DOHH2 (cell line): ENCODE measurements at regions not wholly inside any gene's neighbourhood (a gene's known extent, or its start where the extent isn't known, plus 50 kb on each side); places are given as distances from the start of the nearest gene placed in this dataset.

Source experiments
- CTCF ChIP-seq: fragments of 200-600 bp; sonication (generic); IDR thresholded peaks from one replicate; pipeline ENCODE4 v1.5.1; 2014; ENCODE audit warnings: antibody characterized with exemption, mild to moderate bottlenecking, low read depth, low read length; ENCODE audit not compliant: poor library complexity, severe bottlenecking
- EZH2phosphoT487 ChIP-seq: fragments of 200-600 bp; sonication (generic); IDR thresholded peaks from 2 replicates; pipeline ENCODE4 v1.6.1; 2017; ENCODE audit warnings: borderline replicate concordance, mild to moderate bottlenecking, antibody characterized with exemption, low read length, moderate library complexity, mixed read lengths

GRCh38 chr2:221850076-221850475, 278.0 kb upstream of the EPHA4 start:
- TF ChIP-seq CTCF, result no peak
- TF ChIP-seq EZH2phosphoT487, result no peak
